HepG2 (cell line): ENCODE measurements at regions not wholly inside any gene's neighbourhood (a gene's known extent, or its start where the extent isn't known, plus 50 kb on each side); places are given as distances from the start of the nearest gene placed in this dataset.

Experiments used
- ERF ChIP-seq: IDR thresholded peaks from 2 replicates; pipeline ENCODE4 v1.6.1; 2018; ENCODE audit warnings: missing biosample characterization, missing genetic modification reagents
- KDM1A ChIP-seq: IDR thresholded peaks from 2 replicates; pipeline ENCODE4 v1.6.1; 2016; ENCODE audit warnings: missing compliant biosample characterization
- NR2F6 ChIP-seq, 2 experiments: IDR thresholded peaks; 2 replicates each; pipeline ENCODE4 v1.6.1; 2016; ENCODE audit warnings: antibody characterized with exemption in 1 of 2, mild to moderate bottlenecking in 1 of 2
- PHF8 ChIP-seq: sonication (generic); formaldehyde crosslinking; IDR thresholded peaks from 2 replicates; pipeline ENCODE4 v1.5.0; 2020; ENCODE audit warnings: missing genetic modification reagents
- SRY ChIP-seq: sonication (generic); formaldehyde crosslinking; IDR thresholded peaks from 2 replicates; pipeline ENCODE4 v1.8.0; 2022; ENCODE audit warnings: mild to moderate bottlenecking, missing genetic modification reagents
- ZNF746 ChIP-seq: sonication (generic); formaldehyde crosslinking; IDR thresholded peaks from 2 replicates; pipeline ENCODE4 v1.8.0; 2022; ENCODE audit warnings: mild to moderate bottlenecking, missing genetic modification reagents
- TF ChIP-seq, protein P1 (sequence below): sonication (generic); formaldehyde crosslinking; IDR thresholded peaks from 2 replicates; pipeline ENCODE4 v1.5.0; 2020; ENCODE audit warnings: mild to moderate bottlenecking, missing genetic modification reagents, moderate library complexity
- TF ChIP-seq, protein P2 (sequence below): sonication (generic); formaldehyde crosslinking; IDR thresholded peaks from 2 replicates; pipeline ENCODE4 v1.4.0; 2020; ENCODE audit warnings: missing genetic modification reagents, borderline replicate concordance
- TF ChIP-seq, protein P3 (sequence below): sonication (generic); formaldehyde crosslinking; IDR thresholded peaks from 2 replicates; pipeline ENCODE4 v1.4.0; 2020; ENCODE audit warnings: missing genetic modification reagents
- TF ChIP-seq, protein P4 (sequence below): sonication (generic); formaldehyde crosslinking; IDR thresholded peaks from 2 replicates; pipeline ENCODE4 v1.5.1; 2020; ENCODE audit warnings: missing genetic modification reagents, mild to moderate bottlenecking, borderline replicate concordance

DNA sequence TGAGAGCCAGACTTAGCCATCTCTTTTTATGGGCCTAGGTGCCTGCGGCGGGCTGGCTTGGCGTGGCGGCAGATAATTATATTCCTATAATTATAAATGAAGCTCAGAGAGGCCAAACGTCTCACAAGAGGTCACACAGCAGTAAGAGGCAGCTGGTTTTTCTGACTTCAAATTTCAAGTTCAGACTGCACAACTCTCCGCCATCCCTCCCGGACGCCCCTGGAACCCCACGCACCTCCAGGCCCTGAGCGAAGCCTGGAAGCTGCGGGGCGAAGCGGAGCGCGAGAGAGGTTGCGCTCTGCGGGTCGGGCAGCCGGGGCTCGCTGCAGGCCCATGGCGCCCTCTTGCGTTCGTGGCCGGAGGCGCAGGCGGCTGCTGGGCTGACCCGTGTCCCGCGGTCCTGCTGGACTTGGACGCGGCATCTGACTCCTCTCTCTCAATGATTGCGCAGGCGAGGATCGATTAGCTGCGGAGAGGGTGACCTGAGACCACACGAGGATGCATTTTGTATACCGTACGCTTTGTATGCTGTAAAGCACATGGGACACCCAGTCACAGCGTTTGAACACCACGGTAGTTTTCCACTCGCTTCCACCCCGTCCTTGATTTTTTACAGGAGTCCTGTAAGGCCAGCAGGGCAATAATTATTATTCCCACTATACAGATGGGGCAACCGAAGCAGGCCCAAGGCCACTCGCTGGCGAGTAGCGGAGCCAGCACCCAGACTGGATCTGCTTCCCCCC is 272.7 kb downstream of the FOXD2 start (continued):
- TF ChIP-seq, protein P1, sequence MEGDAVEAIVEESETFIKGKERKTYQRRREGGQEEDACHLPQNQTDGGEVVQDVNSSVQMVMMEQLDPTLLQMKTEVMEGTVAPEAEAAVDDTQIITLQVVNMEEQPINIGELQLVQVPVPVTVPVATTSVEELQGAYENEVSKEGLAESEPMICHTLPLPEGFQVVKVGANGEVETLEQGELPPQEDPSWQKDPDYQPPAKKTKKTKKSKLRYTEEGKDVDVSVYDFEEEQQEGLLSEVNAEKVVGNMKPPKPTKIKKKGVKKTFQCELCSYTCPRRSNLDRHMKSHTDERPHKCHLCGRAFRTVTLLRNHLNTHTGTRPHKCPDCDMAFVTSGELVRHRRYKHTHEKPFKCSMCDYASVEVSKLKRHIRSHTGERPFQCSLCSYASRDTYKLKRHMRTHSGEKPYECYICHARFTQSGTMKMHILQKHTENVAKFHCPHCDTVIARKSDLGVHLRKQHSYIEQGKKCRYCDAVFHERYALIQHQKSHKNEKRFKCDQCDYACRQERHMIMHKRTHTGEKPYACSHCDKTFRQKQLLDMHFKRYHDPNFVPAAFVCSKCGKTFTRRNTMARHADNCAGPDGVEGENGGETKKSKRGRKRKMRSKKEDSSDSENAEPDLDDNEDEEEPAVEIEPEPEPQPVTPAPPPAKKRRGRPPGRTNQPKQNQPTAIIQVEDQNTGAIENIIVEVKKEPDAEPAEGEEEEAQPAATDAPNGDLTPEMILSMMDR (CRISPR knock-in tag) = peak; percentile 97
- TF ChIP-seq ERF (CRISPR knock-in tag) (peak; percentile 22; the same call in 1 of the 2 replicates), ZNF746 (CRISPR knock-in tag) (no peak), KDM1A (CRISPR knock-in tag) (peak; percentile 73; the same call in 1 of the 2 replicates), SRY (CRISPR knock-in tag) (no peak), NR2F6 (IDR thresholded peaks at IDR 0.05) (no peak), NR2F6 (CRISPR knock-in tag; IDR thresholded peaks at IDR 0.05) (peak; percentile 15; the same call in 1 of the 2 replicates), PHF8 (CRISPR knock-in tag) (no peak)
- TF ChIP-seq, protein P2, sequence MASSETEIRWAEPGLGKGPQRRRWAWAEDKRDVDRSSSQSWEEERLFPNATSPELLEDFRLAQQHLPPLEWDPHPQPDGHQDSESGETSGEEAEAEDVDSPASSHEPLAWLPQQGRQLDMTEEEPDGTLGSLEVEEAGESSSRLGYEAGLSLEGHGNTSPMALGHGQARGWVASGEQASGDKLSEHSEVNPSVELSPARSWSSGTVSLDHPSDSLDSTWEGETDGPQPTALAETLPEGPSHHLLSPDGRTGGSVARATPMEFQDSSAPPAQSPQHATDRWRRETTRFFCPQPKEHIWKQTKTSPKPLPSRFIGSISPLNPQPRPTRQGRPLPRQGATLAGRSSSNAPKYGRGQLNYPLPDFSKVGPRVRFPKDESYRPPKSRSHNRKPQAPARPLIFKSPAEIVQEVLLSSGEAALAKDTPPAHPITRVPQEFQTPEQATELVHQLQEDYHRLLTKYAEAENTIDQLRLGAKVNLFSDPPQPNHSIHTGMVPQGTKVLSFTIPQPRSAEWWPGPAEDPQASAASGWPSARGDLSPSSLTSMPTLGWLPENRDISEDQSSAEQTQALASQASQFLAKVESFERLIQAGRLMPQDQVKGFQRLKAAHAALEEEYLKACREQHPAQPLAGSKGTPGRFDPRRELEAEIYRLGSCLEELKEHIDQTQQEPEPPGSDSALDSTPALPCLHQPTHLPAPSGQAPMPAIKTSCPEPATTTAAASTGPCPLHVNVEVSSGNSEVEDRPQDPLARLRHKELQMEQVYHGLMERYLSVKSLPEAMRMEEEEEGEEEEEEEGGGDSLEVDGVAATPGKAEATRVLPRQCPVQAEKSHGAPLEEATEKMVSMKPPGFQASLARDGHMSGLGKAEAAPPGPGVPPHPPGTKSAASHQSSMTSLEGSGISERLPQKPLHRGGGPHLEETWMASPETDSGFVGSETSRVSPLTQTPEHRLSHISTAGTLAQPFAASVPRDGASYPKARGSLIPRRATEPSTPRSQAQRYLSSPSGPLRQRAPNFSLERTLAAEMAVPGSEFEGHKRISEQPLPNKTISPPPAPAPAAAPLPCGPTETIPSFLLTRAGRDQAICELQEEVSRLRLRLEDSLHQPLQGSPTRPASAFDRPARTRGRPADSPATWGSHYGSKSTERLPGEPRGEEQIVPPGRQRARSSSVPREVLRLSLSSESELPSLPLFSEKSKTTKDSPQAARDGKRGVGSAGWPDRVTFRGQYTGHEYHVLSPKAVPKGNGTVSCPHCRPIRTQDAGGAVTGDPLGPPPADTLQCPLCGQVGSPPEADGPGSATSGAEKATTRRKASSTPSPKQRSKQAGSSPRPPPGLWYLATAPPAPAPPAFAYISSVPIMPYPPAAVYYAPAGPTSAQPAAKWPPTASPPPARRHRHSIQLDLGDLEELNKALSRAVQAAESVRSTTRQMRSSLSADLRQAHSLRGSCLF (CRISPR knock-in tag) = no peak
- TF ChIP-seq, protein P3, sequence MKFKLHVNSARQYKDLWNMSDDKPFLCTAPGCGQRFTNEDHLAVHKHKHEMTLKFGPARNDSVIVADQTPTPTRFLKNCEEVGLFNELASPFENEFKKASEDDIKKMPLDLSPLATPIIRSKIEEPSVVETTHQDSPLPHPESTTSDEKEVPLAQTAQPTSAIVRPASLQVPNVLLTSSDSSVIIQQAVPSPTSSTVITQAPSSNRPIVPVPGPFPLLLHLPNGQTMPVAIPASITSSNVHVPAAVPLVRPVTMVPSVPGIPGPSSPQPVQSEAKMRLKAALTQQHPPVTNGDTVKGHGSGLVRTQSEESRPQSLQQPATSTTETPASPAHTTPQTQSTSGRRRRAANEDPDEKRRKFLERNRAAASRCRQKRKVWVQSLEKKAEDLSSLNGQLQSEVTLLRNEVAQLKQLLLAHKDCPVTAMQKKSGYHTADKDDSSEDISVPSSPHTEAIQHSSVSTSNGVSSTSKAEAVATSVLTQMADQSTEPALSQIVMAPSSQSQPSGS (CRISPR knock-in tag) = no peak
- TF ChIP-seq, protein P4, sequence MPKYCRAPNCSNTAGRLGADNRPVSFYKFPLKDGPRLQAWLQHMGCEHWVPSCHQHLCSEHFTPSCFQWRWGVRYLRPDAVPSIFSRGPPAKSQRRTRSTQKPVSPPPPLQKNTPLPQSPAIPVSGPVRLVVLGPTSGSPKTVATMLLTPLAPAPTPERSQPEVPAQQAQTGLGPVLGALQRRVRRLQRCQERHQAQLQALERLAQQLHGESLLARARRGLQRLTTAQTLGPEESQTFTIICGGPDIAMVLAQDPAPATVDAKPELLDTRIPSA (CRISPR knock-in tag) = no peak
